HCT116 (cell line): ENCODE measurements at regions not wholly inside any gene's neighbourhood (a gene's known extent, or its start where the extent isn't known, plus 50 kb on each side); places are given as distances from the start of the nearest gene placed in this dataset.

Experiments
- CBX3 ChIP-seq: IDR thresholded peaks from 2 replicates; pipeline ENCODE4 v1.6.1; 2012; ENCODE audit warnings: low read depth
- CEBPB ChIP-seq: IDR thresholded peaks from 2 replicates; pipeline ENCODE4 v1.6.1; 2012; ENCODE audit warnings: low read depth
- EZH2 ChIP-seq: fragments of 200-600 bp; sonication (generic); IDR thresholded peaks from 2 replicates; pipeline ENCODE4 v1.6.1; 2017; ENCODE audit warnings: antibody characterized with exemption, mixed run types
- FOSL1 ChIP-seq: IDR thresholded peaks from 2 replicates; pipeline ENCODE4 v1.6.1; 2012; ENCODE audit warnings: low read depth
- JUND ChIP-seq: IDR thresholded peaks from 2 replicates; pipeline ENCODE4 v1.6.1; 2012
- MAX ChIP-seq: IDR thresholded peaks from 2 replicates; pipeline ENCODE4 v1.6.1; 2012
- POLR2A ChIP-seq: IDR thresholded peaks from 2 replicates; pipeline ENCODE4 v1.7.0; 2011; ENCODE audit warnings: borderline replicate concordance; ENCODE audit not compliant: insufficient read depth, insufficient read length; ENCODE audit errors: extremely low read depth
- POLR2AphosphoS5 ChIP-seq: IDR thresholded peaks from 2 replicates; pipeline ENCODE4 v1.6.1; 2011; ENCODE audit warnings: mild to moderate bottlenecking, low read depth, low read length, moderate library complexity
- YY1 ChIP-seq: IDR thresholded peaks from 2 replicates; pipeline ENCODE4 v1.6.1; 2011; ENCODE audit warnings: low read length, low read depth, moderate library complexity, mild to moderate bottlenecking; ENCODE audit not compliant: insufficient replicate concordance; ENCODE audit errors: extremely low read depth
- TF ChIP-seq, protein P1 (sequence below), 3 experiments: fragments of 200-600 bp in 1 of 3; sonication (generic) in 1 of 3; IDR thresholded peaks in 2 of 3; conservative IDR thresholded peaks in 1 of 3; 2 replicates each; pipeline ENCODE4 v1.5.1; 2012 to 2017; ENCODE audit warnings: low read depth in 2 of 3, low read length in 2 of 3, antibody characterized with exemption in 1 of 3, borderline replicate concordance in 1 of 3, control low read depth in 1 of 3, mild to moderate bottlenecking in 1 of 3, mixed read lengths in 1 of 3, mixed run types in 1 of 3, moderate library complexity in 1 of 3; ENCODE audit not compliant: insufficient read depth in 1 of 3

GRCh38 chr11:104649002-104649401, 249.3 kb downstream of the CASP12 start:
- TF ChIP-seq JUND (no peak), EZH2 (no peak), POLR2A (no peak), FOSL1 (no peak), CBX3 (no peak), POLR2AphosphoS5 (no peak), YY1 (no peak), CEBPB (no peak), MAX (no peak)
- TF ChIP-seq, protein P1, sequence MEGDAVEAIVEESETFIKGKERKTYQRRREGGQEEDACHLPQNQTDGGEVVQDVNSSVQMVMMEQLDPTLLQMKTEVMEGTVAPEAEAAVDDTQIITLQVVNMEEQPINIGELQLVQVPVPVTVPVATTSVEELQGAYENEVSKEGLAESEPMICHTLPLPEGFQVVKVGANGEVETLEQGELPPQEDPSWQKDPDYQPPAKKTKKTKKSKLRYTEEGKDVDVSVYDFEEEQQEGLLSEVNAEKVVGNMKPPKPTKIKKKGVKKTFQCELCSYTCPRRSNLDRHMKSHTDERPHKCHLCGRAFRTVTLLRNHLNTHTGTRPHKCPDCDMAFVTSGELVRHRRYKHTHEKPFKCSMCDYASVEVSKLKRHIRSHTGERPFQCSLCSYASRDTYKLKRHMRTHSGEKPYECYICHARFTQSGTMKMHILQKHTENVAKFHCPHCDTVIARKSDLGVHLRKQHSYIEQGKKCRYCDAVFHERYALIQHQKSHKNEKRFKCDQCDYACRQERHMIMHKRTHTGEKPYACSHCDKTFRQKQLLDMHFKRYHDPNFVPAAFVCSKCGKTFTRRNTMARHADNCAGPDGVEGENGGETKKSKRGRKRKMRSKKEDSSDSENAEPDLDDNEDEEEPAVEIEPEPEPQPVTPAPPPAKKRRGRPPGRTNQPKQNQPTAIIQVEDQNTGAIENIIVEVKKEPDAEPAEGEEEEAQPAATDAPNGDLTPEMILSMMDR (IDR thresholded peaks at IDR 0.05 in 2 of 3, conservative IDR thresholded peaks at IDR 0.05 in 1 of 3; ENCODE audit: borderline replicate concordance in 1 of 3, insufficient read depth in 1 of 3, low read depth in 2 of 3, low read length in 2 of 3) = no peak
